ENCODE measurements at regions not wholly inside any gene's neighbourhood (a gene's known extent, or its start where the extent isn't known, plus 50 kb on each side); places are given as distances from the start of the nearest gene placed in this dataset.

DNA sequence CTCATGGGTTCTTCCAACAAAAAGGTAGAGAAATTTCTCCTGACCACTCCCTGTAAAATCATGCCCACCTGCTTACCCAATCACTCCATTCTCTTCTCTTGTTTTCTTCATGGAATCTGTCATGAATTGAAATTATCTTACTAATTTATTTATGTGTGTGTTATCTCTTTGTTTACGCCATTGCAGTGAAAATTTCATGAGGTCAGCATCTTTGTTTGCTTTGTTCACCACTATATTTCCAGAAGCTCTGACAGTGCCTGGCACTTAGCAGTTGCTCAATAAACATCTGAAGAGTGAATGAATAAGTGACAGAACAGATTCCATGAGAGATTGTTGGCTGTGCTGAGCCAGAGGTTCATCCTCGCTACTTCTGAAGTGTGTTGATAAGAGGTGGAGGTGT lies 329.5 kb downstream of the NXPE2 start:
- no peak for DNase-seq (ENCODE audit: extremely low read depth, low read depth)
- TF ChIP-seq, protein P1, sequence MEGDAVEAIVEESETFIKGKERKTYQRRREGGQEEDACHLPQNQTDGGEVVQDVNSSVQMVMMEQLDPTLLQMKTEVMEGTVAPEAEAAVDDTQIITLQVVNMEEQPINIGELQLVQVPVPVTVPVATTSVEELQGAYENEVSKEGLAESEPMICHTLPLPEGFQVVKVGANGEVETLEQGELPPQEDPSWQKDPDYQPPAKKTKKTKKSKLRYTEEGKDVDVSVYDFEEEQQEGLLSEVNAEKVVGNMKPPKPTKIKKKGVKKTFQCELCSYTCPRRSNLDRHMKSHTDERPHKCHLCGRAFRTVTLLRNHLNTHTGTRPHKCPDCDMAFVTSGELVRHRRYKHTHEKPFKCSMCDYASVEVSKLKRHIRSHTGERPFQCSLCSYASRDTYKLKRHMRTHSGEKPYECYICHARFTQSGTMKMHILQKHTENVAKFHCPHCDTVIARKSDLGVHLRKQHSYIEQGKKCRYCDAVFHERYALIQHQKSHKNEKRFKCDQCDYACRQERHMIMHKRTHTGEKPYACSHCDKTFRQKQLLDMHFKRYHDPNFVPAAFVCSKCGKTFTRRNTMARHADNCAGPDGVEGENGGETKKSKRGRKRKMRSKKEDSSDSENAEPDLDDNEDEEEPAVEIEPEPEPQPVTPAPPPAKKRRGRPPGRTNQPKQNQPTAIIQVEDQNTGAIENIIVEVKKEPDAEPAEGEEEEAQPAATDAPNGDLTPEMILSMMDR (IDR thresholded peaks at IDR 0.05; ENCODE audit: low read depth, low read length), result no peak

DNA sequence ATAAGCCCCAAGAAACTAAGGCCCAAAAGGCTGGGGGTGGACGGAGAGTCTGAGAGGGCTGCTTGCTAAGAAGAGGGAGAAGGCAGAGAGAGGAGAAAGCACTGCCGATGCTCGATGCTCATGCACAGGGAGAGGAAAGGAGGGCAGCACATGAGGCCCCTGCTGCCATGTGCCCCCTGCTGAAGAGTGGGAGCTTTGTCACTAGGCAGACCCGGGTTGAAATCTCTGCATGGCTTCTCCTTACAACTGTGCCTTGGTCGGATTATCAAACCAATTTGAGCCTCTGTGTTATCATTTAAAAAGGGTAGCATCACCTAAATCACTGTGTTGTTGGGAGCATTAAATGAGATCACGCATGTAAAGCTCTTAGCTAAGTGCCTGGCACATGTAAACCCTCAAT lies 330.5 kb downstream of the NXPE2 start:
- TF ChIP-seq, protein P1 (IDR thresholded peaks at IDR 0.05; ENCODE audit: low read depth, low read length), result no peak
- DNase-seq (ENCODE audit: extremely low read depth, low read depth), result no peak

DNA sequence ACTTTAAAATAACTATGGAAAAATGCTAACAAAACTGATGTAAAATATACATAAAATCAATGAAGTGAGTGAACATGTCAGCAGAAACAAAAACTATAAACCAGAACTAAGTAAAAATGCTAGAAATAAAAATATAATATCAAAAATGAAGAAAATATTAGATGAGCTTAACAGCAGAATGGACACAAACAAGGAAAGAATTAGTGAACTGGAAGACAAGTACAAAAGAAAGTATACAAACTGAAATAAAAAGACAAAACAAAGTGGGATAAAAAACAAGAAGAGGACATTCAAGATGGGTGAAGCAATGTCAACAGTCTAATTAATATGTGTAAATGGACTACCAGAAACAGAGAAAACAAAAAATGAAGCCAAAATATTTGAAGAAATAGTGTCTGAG lies 339.2 kb downstream of the NXPE2 start:
- no peak for DNase-seq (ENCODE audit: extremely low read depth, low read depth)
- TF ChIP-seq, protein P1 (IDR thresholded peaks at IDR 0.05; ENCODE audit: low read depth, low read length), result no peak

DNA sequence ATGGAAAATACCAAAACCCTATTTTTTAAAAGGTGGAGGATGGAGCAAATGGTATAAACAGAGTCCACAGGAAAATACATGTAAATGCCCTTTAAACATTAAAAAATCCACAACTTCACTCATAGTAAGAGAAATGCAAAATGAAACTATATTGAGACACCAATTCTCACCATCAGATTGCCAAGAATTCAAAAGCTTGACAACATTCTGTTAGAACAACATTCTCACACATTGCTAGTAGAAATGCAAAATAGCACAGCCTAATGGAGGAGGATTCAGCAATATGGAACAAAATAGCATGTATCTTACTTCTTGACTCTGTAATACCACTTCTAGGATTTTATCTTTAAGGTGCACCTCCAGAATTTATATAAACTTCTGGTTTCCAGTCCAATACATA lies 351.8 kb downstream of the NXPE2 start:
- TF ChIP-seq, protein P1 (IDR thresholded peaks at IDR 0.05; ENCODE audit: low read depth, low read length), result no peak

DNA sequence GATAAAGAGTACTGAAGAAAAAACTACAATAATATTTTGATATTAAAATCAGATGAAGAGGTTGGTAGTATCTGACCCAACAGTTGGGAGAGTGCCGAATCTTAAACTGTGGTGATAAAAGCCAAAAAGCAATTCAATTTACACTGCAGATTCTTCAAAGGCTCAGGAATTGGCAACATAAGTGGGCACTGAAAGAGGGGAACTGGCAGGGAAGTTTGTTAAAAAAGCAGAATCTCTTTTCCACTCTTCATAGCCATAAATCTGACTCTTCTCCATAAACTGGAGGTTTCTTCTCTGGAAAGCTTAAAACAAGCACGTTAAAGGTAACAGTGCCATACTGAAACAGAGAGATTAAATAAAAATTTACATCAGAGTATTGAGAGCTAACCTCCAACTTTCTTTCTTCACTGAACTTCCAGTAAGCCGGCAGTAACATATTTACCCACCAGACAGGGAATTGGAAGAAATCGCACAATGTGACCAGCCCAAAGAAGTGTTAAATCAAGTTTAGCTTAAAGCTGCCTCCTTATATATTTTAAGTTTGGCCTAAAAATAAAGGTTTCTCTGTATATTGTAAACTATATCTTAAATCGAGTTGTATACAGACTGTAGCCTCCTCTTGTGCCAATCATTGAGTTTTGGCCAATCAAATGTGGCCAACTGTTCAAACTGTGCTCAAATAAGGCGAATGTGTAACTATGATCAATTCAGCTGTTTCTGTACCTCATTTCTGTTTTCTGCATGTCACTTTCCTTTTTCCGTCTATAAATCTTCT lies 358.3 kb downstream of the NXPE2 start:
- TF ChIP-seq, protein P1 (IDR thresholded peaks at IDR 0.05; ENCODE audit: low read depth, low read length), result no peak
- no peak for DNase-seq (ENCODE audit: extremely low read depth, low read depth)

More for the DNA sequence above, 351.8 kb downstream of the NXPE2 start:
- no peak for DNase-seq (ENCODE audit: extremely low read depth, low read depth)

DNA sequence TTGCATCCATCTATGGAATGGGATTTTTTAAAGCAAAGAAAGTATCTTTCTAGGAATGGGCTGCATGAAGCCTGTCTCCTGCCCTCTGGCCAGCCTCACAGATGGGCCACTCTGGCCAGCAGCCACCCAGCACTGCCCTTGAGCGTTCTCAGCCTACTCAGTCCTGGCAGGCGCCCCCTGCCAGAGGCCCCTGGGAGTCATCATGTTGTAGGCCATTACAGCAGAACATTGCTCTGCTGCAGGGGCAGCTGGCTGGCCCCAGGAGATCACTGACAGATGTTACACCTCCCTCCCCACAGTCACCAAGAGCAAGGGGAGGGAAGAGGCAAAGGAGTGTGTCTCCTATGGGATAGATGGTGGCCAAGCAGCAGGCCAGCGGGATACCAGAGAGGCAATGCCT lies 363.7 kb downstream of the NXPE2 start:
- DNase-seq (ENCODE audit: extremely low read depth, low read depth), result no peak
- TF ChIP-seq, protein P1 (IDR thresholded peaks at IDR 0.05; ENCODE audit: low read depth, low read length), result no peak

DNA sequence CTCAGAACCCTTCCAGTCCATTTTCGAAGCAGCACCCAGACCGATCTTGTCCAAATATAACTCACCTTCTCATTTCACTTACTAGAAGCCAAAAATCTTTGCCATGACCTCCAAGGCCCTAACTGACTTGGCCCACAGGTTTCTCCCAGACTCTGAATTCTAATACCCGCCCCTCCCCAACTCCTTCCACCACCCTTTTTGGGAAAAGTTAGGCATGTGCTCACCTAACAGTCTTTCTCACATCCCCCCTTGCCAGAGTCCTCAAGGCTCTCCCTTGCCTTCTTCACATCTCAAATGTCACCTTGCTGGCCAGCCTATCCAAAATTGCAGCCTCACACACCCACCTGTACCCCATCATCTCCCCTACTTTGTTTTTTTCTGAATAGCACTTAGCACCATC lies 369.3 kb downstream of the NXPE2 start:
- DNase-seq (ENCODE audit: extremely low read depth, low read depth), result no peak
- TF ChIP-seq, protein P1 (IDR thresholded peaks at IDR 0.05; ENCODE audit: low read depth, low read length), result no peak
